ENCODE measurements at regions not wholly inside any gene's neighbourhood (a gene's known extent, or its start where the extent isn't known, plus 50 kb on each side); places are given as distances from the start of the nearest gene placed in this dataset.

DNA sequence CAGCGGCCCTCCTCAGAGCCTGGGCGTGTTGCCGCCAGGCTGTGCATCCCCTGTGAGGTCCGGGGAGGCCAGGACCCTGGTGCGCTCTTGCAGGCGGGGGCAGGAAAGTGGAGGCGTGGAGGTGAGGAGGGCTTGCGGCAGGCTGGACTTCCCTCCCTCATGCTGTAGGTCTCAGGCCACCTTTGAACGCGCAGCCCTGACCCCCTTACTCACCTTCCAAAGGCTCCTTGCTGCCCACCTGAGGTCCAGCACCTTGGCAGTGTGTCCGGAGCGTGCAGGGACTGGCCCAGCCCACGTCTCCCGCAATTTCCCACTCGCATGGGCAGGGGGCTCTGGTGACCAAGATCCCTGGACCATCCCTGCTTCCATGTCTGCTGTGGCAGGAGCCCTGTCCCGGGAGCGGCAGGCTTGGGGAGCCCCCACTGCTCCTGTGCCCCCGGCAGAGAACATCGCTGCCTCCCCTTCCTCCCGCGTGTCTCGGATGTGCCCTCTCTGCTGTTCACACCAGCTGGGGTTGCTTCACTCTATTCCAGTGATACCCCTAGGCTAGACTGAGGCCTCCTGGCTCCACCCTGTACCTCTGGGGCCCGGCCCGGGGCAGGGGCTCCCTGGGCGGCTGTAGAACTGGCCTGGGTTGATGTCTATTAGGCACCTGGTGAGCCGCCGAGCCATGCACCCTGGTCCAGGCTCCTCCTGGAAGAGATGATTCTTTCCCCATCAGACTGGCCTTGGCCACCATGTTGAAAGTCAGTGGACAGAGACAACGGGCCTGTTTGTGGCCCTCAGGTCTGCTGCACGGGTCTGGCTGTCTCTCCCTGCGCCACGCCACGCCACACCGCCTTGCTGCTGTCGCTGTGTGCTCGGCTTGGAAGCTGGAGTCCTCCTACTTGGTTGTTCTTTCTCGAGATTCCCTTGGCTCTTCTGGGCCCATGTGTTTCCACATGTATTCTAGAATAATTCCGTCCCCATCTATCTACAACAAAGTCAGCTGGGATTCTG is 95.4 kb upstream of the ADRA2C start:
- DNase-seq (ENCODE audit: low read depth, low spot score) = no peak

- no peak for DNase-seq (ENCODE audit: low read depth, low spot score)
Observed at GRCh38 chr4:3669553-3669949, 96.6 kb upstream of the ADRA2C start.

DNA sequence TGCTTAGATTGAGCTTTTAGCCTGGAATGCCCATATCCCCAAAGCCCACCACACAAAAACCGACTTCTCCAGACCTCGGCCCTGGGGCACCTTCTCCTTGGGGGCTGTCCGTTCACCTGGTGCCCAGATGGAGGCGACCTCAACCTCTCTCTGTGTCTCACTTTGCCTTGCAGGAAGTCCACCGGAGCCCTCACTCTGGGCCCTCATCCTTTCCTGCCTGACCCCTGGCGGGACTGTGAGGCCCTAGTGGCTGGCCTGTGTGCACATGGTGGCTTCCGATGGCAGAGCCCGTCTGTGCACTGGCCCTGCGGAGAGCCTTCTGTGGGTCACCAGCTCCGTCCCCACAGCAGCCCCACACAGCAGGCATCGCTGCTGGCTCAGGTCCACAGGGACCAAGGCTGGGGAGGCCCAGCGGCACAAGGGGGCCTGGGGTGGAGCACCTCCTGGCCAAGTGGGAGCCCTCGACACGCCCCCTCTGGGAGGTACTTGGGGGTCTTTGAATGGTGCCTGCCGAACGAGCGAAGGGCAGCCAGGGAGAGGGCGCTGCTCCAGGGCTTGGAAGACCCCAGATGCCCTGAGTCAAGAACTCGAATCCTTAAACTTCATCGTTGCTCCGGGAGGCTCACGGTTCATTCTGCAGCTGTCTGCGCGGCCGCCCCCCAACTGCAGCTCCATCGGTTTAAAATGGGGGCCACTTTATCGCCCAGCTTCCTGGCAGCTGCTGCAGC is 97.2 kb upstream of the ADRA2C start:
- no peak for DNase-seq (ENCODE audit: low read depth, low spot score)

DNA sequence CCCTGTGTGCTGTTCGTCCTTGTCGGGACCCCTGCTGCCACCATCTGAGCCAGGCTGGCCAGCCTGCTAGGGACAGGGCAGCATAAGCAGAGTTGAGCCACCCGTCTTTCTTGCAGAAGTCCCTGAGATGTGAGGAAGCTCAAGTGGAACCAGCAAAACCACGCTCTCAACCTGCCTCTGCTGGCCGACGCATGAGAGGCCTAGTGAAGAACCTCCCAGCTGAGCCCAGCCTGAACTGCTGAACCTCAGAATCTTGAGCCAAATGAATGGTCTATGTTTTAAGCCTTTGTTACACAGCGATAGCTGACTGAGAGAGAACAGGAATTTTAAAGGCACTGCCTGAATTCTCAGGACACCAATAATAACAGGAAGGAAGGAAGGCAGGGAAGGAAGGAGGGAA is 98.9 kb upstream of the ADRA2C start:
- DNase-seq (ENCODE audit: low read depth, low spot score) = no peak

DNA sequence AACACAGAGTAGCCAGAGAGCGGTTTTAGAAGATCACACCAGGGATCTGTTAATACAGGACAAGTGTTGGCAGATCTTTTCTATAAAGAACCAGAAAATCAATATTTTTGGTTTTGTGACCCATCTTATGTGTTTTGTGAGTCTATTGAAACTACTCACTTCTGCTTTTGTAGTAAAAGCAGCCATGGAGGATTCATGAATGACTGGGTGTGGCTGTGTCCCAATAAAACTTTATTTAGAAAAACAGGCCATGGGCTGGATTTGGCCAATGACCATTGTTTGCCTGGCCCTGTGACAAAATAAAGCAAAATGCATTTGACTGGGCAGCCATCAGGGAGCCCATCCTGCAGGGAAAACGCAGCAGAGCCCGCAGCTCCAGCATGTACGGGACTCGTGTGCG is 99.9 kb upstream of the ADRA2C start:
- DNase-seq (ENCODE audit: low read depth, low spot score) = no peak

- no peak for DNase-seq (ENCODE audit: low read depth, low spot score)
Observed at GRCh38 chr4:3665360-3665891, 100.8 kb upstream of the ADRA2C start.

- DNase-seq (ENCODE audit: low read depth, low spot score) = no peak
Observed at GRCh38 chr4:3663791-3664190, 102.4 kb upstream of the ADRA2C start.

- DNase-seq (ENCODE audit: low read depth, low spot score) = no peak
Observed at GRCh38 chr4:3662516-3662915, 103.7 kb upstream of the ADRA2C start.

GRCh38 chr4:3661989-3662388 is 104.2 kb upstream of the ADRA2C start:
- no peak for DNase-seq (ENCODE audit: low read depth, low spot score)

- DNase-seq (ENCODE audit: low read depth, low spot score) = no peak
Observed at GRCh38 chr4:3660928-3661515, 105.2 kb upstream of the ADRA2C start.

GRCh38 chr4:3660086-3660927 is 105.9 kb upstream of the ADRA2C start:
- peak; percentile 56 for DNase-seq (ENCODE audit: low read depth, low spot score)

DNA sequence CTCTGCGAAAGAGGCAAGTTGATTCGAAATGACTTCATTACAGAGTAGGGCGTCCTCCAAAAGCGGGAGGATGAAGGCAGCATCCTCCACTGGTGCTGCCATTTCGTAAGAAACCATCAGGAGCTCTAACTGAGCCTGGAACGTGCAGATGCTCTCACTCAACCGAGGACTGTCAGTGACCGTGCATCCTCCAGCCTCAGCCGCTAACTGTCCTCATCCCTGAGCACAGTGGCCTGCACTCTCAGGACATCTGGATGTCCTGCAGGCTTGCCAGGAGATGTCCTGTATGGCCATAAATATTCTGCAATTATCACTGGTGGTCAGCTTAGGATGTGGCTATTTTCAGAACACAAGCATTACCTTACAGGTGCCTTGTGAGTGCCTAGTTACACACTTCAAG is 107.1 kb upstream of the ADRA2C start:
- no peak for DNase-seq (ENCODE audit: low read depth, low spot score)

DNA sequence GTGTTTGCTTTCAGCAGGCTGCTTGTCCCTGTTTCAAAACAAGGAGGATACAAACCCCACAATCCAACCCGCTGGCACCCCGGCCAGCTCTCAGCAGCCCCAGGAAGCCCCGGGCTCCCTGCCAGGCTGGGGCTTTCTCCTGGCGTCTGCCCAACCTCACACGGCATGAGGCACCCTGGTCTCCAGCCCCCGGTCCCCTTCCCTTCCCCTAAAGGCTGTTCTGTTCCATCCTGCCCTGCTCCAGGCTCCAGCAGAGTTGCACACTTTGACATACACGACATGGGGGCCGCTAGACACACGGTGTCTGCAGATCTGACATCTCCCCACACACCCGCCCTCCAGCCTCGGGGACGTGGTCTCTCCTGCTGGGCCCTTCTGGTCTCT is 107.7 kb upstream of the ADRA2C start:
- DNase-seq (ENCODE audit: low read depth, low spot score) = no peak

GRCh38 chr4:3657902-3658529 is 108.2 kb upstream of the ADRA2C start:
- no peak for DNase-seq (ENCODE audit: low read depth, low spot score)

- no peak for DNase-seq (ENCODE audit: low read depth, low spot score)
Observed at GRCh38 chr4:3656416-3657356, 109.5 kb upstream of the ADRA2C start.

DNA sequence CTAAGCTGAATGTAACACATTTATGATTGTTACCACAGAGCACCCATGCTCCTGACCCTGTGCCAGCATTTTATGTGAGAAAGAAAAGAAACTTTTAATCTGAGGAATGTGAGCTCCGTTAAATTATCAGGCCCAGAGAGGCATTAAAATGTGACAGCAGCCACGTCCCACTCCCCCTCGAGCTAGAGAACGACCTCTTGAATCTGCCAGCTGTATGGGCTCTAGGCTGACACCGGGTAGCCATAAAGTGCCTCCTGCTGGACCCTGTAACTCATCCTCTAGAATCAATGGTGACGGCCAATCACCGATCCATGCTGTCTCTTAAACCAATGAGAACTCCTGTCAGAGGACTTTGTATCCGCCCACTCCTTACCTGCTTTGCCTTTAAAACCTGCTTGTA is 110.2 kb upstream of the ADRA2C start:
- no peak for DNase-seq (ENCODE audit: low read depth, low spot score)

DNA sequence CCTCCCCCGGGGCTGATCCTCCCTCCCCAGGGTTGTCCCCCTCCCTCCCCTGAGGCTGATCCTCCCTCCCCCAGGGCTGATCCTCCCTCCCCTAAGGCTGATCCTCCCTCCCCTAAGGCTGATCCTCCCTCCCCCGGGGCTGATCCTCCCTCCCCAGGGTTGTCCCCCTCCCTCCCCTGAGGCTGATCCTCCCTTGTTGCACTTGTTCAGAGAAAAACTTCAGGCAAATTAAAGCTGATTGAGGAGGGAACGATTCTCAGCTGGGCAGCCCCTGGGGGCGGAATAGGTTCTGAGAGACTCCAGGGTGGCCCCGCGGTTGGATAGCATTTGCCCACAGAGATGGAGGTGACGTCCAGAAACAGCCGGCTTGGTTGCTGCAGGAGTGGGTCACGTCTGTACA is 110.7 kb upstream of the ADRA2C start:
- no peak for DNase-seq (ENCODE audit: low read depth, low spot score)

DNA sequence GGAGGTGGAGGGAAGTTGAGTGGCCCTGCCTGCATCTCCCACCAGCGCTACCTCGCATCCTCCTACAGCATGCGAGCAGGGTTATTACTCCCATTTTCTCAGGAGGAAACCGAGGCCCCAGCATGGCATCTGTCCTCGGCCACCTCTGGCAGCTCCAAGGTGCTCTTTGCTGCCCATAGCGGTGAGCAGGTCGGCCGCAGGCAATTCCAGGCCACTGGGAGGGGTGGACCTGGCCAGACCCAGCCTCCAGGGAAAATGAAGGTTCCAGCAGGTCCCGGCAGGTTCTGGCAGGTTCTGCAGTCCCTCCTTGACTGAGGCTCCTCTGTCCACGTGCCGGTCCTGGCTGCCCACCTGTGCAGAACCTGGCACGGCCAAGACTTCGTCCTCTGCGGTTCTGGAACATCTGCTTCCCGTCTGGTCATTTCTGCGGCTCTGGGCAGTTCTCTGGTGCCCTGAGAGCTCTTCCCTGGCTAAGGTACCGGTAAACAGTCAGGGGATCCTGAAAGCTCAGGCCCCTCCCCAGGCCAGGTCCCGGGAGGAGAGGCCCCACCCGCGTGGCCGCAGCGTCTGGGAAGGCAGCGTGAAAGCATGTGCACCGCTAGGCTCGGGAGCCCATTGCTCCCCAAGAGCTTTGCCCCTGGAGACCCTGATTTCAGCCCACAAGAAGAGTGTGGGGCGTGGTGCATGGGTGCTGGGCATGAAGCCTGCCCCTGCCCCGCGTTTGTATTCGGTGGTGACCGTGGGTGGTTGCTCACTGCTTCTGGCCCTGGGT is 112.0 kb upstream of the ADRA2C start:
- no peak for DNase-seq (ENCODE audit: low read depth, low spot score)

DNA sequence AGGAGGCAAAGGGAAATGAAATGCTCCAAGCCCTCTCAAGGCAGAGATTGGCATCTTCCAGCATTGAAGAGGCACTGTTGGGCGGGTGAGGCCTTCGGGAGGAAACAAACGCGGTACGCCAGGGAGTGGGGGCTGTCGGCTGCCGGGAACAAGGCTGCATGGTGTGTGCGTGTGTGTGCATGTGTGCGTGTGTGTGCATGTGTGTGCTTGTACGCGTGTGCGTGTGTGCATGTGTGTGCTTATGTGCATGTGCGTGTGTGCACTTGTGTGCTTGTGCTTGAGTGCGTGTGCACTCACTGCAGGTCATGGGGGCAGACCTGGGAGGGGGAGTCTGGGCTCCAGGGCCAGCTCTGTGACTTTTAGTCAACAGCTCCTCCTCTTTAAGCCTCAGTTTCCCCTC is 113.6 kb upstream of the ADRA2C start:
- no peak for DNase-seq (ENCODE audit: low read depth, low spot score)

All from ELF-1 (cell line).